Left ventricle myocardium inferior (tissue), 1 donor: ENCODE measurements at regions not wholly inside any gene's neighbourhood (a gene's known extent, or its start where the extent isn't known, plus 50 kb on each side); places are given as distances from the start of the nearest gene placed in this dataset.
"Not testable (repeated sequence)": the region's sequence is repeated elsewhere in the genome, so short reads cannot be mapped to it uniquely, and the experiment has no call there.

Source experiments
- DNase-seq: peaks from one replicate; pipeline ENCODE4 v3.0.0-alpha.2; 2020
- H3K27ac ChIP-seq: fragments of 200-600 bp; replicated peaks from 2 replicates; pipeline ENCODE4 v1.8.0; 2021
- H3K27me3 ChIP-seq: fragments of 200-600 bp; 2 replicates; pipeline ENCODE4 v1.8.0; 2021; ENCODE audit warnings: low read depth
- H3K36me3 ChIP-seq: fragments of 200-600 bp; 2 replicates; pipeline ENCODE4 v1.8.0; 2021
- H3K4me1 ChIP-seq: fragments of 200-600 bp; 2 replicates; pipeline ENCODE4 v1.8.0; 2021
- H3K4me3 ChIP-seq: fragments of 200-600 bp; 2 replicates; pipeline ENCODE4 v1.8.0; 2021; ENCODE audit warnings: mild to moderate bottlenecking, moderate library complexity
- H3K9me3 ChIP-seq: fragments of 200-600 bp; replicated peaks from 2 replicates; pipeline ENCODE4 v1.8.0; 2021
- CTCF ChIP-seq: fragments of 200-600 bp; IDR thresholded peaks from 2 replicates; pipeline ENCODE4 v1.8.0; 2021; ENCODE audit warnings: antibody characterized with exemption, mild to moderate bottlenecking, borderline replicate concordance
- intact Hi-C: fragments of 100-400 bp; cut with micrococcal nuclease; formaldehyde crosslinking; loops from one replicate; pipeline ENCODE4 v1.11.0; 2022
- donor health status: DM: no; HTN: yes; CAD: no; lungs with severe emphysema.

DNA sequence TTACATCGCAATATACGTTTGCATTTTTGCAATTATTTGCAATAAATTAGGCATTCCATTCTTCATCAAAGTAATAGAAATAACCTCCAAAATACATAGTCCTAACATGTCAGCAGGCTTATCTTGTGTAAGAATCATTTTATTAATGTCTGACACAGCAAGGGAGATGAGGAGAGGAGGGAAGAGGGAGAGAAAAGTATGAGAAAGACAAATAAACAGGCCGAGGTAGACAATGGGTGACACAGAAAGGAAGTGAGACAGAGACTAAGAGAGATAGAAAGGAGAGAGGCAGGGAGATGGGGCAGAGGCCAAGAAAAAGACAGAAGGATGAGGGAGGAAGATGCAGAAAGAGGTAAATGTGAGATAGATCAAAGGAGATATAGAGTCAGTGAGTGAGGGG is 50.3 kb upstream of the CYP2B6 start:
- DNase-seq, H3K27ac ChIP-seq, H3K36me3 ChIP-seq, H3K9me3 ChIP-seq, intact Hi-C loops, H3K4me3 ChIP-seq, H3K4me1 ChIP-seq: not testable (repeated sequence)
- peaks cover 54% of the 10 kb centered on the region for H3K27me3 ChIP-seq

DNA sequence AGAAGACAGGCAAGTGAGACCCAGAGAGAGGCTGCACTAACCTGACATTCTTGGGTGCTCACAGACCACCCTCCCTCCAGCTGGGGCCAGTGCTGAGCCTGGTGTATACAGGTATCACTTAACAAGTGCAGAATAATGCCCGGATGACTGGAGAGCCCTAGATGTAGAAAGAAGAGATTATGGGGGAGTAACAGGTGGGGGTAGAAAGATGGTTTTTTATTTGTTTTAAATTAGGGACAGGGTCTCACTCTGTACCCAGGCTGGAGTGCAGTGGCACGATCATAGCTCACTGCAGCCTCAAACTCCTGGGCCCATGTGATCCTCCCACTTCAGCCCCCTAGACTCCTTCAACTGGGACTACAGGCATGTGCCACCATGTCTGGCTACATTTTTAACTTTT is 53.1 kb upstream of the CYP2B6 start:
- H3K27ac ChIP-seq, H3K9me3 ChIP-seq, DNase-seq, intact Hi-C loops, H3K4me3 ChIP-seq, H3K4me1 ChIP-seq, H3K36me3 ChIP-seq: not testable (repeated sequence)
- H3K27me3 ChIP-seq, result peaks cover 58% of the 10 kb centered on the region

GRCh38 chr19:40936755-40937154 is 54.3 kb upstream of the CYP2B6 start:
- DNase-seq, result no peak
- Histone ChIP-seq H3K36me3 (no peaks in the 10 kb centered on the region), H3K27ac (no peak overlapping the region), H3K4me1 (no peaks in the 10 kb centered on the region), H3K4me3 (no peak overlapping the region), H3K9me3 (no peaks in the 10 kb centered on the region), H3K27me3 (peaks cover 69% of the 10 kb centered on the region)
- intact Hi-C loops, result no loop called here
- TF ChIP-seq CTCF, result no peak

- no peak for DNase-seq
- Histone ChIP-seq H3K4me1 (no peaks in the 10 kb centered on the region), H3K27ac (no peak overlapping the region), H3K36me3 (no peaks in the 10 kb centered on the region), H3K4me3 (no peak overlapping the region), H3K27me3 (peaks cover 49% of the 10 kb centered on the region), H3K9me3 (no peaks in the 10 kb centered on the region)
- TF ChIP-seq CTCF, result no peak
- intact Hi-C loops, result no loop called here
These were observed 51.0 kb upstream of the CYP2A7 start for GRCh38 chr19:40933025-40933424.

DNA sequence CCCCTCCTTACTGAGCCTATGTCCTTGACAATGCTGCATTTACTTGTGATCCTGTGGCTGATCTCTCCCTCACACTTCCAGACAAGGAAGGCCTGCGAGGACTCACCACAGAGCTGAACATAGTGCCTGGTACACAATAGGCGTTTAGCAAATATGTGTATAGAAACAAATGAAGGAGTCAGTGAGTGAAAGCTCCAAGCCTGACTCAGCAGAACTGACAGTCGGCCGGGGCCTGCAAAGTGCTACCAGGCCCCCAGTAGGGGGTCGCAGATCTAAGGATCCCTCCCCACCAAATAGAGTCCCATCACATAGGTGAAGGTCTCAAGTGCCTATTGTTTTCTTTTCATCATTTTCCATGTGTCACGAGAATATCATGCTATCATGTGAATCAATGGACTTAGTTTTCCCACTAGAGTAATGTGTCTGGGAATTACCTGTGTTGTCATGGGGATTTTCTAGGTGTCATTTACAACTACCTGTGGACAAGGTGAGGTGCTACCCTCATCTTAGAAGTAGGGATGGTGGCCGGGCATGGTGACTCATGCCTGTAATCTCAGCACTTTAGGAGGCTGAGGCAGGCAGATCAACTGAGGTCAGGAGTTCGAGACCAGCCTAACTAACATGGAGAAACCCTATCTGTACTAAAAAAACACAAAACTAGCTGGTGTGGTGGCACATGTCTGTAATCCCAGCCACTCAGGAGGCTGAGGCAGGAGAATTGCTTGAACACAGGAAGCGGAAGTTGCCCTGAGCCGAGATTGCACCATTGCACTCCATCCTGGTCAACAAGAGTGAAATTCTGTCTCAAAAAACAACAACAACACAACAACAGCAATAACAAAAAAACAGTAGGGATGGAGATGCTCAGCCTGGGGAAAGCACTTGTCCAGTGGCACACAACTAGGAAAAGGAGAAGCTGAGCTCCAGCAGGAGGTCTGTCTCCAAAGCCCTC is 50.3 kb upstream of the CYP2A7 start:
- no peaks in the 10 kb centered on the region for H3K36me3 ChIP-seq
- no peaks in the 10 kb centered on the region for H3K9me3 ChIP-seq
- DNase-seq, result no peak
- no peaks in the 10 kb centered on the region for H3K4me1 ChIP-seq
- no peak overlapping the region for H3K4me3 ChIP-seq
- TF ChIP-seq CTCF, result no peak
- no peak overlapping the region for H3K27ac ChIP-seq
- H3K27me3 ChIP-seq, result peaks cover 44% of the 10 kb centered on the region
- intact Hi-C loops, result no loop called here
